HG02852 (cell line): ENCODE measurements at regions not wholly inside any gene's neighbourhood (a gene's known extent, or its start where the extent isn't known, plus 50 kb on each side); places are given as distances from the start of the nearest gene placed in this dataset.

Source experiments
- ATAC-seq: cut with Tn5 transposase; IDR thresholded peaks from one replicate; pipeline ENCODE4 v1.9.1; 2021; ENCODE audit warnings: mild to moderate bottlenecking, moderate library complexity; ENCODE audit not compliant: unreplicated experiment

DNA sequence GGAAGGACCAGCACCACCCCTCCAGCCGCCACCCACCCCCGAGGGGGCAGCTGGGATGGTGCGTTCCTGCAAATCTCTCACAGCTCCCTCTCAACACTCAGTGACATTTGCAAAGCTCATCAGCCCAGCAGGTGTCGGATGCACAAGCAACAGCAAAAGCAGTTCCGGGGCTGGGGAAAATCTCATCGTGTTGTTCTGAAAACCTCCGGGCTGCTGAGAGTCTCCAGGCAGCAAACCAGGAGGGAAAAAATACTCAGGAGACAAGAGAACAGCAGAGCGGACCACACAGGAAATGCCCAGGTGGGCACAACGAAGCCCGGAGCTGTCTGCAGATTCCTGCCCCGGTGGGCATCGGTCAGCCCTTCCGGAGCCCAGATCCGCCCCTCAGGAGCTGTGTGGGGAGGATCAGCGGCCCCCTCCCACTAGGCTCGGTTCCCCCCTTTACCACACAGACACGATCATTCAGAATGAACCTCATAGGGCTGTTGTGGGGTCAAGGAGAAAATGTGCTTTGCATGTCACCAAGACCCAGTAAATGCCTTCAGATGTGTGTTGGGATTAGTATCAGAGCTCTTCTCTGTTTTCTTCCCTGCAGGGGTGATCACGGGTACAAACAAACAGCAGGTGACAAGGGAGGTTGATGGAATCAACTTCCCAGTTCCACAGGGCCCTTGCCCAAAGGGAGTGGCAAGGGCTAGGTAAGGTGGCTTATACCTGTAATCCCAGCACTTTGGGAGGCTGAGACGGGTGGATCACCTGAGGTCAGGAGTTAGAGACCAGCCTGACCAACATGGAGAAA is 127.0 kb upstream of the TIAM1 start:
- no peak for ATAC-seq

GRCh38 chr21:31460980-31461379 is 116.9 kb upstream of the TIAM1 start:
- ATAC-seq: no peak

GRCh38 chr21:31459457-31459856 is 115.4 kb upstream of the TIAM1 start:
- no peak for ATAC-seq

GRCh38 chr21:31457675-31458074 is 113.6 kb upstream of the TIAM1 start:
- ATAC-seq: no peak

DNA sequence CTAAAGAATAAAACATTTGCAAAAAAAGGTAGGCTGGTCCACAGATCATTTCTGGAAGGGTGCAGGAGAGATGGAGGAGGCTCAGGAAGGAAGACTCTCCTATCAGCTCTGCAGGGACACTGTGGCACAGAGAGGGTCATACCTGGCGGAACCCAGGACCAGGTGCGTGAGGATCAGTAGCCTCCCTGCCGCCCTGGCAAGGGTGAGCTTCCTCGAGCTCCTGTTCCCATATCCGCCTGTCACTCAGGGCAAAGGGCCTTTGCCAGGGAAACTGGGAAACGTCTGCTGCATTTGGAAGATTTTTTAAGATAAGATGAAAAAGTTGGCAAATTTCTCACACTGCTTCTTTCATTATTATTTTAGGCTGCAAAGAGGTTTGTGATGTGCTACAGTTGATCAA is 112.1 kb upstream of the TIAM1 start:
- no peak for ATAC-seq

DNA sequence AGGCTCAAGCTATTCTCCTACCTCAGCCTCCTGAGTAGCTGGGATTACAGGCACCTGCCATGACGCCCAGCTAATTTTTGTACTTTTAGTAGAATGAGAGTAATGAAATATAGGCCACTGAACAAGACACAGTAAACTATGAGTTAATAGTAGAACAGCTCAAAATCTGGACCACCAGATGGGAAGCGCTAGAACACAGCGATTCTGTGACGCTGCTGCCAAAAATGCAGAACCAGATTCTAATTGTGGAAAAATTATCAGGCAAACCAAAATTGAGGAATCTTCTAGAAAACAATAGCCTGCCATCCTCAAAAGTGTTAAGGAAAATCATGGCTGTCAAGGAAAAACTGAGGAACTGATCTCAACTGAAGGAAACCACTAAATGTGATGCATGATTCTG is 111.4 kb upstream of the TIAM1 start:
- no peak for ATAC-seq

DNA sequence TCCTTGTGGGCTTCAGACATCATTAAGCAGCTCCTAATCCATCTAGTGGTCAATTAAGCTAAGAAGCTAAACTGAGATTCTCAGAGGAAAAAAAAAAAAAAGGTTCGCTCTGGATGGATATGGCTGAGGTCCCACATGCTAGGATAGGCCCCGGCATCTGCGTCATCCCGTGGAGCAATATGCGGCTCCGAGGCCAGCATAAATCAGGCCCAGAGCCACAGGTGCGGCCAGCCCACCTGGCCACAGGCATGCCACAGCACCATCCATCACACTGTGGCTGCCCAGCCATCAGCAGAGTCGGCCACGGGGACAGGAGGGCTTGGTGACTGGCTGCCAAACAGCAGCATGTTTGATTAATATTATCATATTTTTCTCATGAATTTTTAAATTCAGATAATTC is 106.9 kb upstream of the TIAM1 start:
- no peak for ATAC-seq

DNA sequence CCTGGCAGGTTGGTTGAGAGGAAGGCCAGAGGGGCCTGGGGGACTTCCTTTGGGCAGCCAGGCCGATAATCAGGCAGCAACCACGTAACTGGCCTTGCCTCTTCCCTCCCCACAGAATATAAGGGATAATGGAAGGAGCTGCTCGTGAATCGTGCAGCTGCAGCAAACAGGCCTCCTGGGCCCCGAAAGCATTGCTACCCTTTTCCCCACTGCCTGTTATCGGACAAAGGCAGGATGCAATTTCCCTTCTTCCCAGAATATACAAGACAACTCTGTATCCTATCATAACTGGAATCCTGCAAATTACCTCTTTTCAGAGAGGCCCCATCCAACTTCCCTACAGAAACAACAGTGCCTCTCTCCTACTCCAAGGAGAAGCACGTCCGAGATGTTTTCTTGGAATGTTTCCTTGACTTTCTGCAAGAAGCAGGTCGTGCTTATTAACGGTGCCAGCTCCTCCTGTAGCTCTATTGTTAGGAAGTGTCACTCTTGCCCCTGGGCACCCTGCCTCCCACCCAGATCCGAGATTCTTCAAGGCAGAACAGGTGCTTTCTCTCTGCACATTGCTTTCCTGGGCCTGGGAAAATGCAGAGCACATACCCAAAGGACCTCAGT is 106.0 kb upstream of the TIAM1 start:
- ATAC-seq: no peak

GRCh38 chr21:31448496-31448895 is 104.4 kb upstream of the TIAM1 start:
- ATAC-seq: no peak

DNA sequence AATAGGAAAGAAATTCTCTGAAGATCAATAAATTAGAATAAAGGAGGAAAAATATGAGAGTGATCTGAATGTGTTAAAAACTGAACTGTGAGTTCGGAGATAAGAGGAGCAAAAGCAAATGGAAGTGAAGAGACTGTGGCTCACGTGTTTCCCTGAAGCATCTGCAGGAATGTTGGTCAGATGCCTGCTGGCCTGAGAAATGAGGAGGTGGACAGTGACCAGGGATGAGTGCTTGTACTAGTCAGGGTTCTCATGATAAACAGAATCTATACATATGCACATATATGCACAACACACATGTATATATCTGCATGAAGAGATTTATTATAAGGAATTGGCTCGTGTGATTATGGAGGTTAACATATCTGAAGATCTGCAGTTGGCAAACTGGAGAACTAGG is 103.4 kb upstream of the TIAM1 start:
- ATAC-seq: no peak

DNA sequence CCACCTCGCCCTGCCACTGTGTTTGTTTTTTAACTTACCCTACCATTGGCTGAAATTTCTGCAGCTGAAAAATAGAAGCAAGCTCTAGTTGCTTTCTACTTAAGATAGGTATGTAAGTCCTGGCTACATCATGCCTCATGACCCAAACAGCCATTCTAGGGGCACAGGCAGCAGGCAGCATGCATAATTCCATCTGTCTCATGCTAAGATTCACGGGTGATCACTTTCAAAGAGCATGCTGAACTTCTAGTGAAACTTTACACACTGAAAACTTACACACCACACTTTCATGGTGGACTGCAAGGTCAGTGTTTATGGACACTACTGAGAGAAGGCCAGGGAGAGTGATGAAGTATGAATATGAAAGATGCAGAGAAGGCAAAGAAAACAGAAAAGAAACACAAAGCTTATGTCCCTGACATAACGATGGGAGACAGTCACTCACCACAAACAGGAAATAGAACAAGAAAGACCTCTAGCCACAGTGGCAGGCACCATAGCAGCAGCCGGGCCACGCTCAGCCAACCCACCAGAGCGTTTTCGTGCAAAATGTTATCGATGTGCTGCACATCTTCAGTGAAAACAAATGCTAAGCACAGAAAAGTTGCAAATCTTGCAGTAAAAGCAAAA is 102.3 kb upstream of the TIAM1 start:
- no peak for ATAC-seq

GRCh38 chr21:31445137-31445536 is 101.1 kb upstream of the TIAM1 start:
- ATAC-seq: no peak

- no peak for ATAC-seq
These were observed 99.9 kb upstream of the TIAM1 start for GRCh38 chr21:31443736-31444521.

GRCh38 chr21:31442339-31442738 is 98.3 kb upstream of the TIAM1 start:
- no peak for ATAC-seq

GRCh38 chr21:31429506-31429905 is 85.4 kb upstream of the TIAM1 start:
- ATAC-seq: no peak

DNA sequence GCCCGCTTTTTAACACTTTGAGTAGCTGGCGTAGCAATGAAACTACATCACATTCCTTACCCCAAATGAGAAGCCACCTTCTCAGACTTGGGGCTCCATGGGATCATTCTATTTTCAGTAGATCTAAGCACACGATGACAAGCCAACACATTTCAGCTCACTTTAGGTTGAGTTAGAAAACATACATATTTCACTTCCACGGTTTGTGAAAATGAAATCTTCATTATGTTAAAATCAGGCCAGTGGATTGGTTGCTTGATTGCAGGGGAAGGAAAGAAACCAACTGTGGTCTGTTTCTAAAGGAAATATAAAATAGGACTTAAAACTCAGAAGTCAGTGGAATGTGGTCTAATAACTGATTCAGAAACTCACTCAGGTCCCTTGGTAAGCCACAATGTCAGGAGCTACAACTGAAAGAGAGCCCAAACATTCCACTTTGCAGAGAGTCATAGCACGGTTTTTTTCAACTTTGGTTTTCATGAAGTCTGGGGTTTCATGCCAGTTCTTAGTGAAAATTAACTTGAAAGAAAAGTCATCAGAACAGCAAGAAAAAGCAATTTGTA is 82.3 kb upstream of the TIAM1 start:
- ATAC-seq: no peak

DNA sequence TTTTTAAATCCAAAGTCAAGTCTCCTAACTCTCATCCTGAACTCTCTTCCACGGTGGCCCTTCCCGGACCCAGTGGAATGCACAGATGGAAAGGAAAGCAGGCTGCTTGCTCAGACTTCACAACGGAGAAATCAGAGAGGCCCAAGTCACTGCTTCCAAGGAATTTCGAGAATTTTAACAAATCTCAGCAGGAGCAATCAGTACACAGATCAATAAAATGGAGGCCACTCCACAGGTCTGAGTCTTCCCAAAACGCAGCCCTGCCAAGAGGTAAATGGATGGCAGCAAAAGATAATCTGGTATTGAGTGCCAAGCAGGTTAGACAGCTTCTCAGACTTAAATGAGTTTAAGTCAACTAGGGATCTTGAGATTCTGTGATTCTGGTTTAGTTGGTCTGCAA is 81.1 kb upstream of the TIAM1 start:
- no peak for ATAC-seq

DNA sequence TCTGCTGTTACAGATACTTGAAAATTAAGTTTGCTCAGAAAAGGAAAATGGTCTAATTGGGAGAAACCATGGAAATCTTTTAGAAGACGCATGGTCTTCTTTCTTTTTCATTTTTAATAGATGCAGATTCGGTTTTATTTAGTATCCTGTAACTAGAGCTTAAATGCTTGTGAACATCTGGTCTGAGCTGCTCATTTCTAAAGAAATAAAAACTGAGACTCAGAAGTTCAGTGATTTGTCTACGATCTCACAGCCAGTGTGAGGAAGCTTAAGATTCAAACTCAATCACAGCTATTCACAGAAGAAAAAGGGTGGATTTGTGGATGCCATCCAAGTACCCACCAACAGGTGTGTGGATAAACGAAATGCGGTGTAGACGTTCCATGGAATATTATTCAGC is 80.0 kb upstream of the TIAM1 start:
- no peak for ATAC-seq

DNA sequence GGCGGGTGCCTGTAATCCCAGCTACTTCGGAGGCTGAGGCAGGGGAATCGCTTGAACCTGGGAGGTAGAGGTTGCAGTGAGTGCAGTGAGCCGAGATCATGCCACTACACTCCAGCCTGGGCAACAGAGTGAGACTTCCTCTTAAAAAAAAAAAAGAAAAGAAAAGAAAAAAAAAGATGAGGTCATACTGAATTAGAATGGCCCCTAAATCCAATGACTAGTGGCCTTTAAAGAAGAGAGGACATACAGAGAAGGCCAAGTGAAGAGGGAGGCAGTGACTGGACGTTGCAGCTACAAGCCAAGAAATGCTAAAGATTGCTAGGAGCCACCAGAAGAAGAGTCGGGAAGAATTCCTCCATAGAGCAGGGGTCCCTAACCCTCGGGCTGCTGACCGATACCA is 76.9 kb upstream of the TIAM1 start:
- ATAC-seq: no peak

GRCh38 chr21:31420354-31420753 is 76.3 kb upstream of the TIAM1 start:
- no peak for ATAC-seq

GRCh38 chr21:31418377-31419001 is 74.4 kb upstream of the TIAM1 start:
- ATAC-seq: no peak
